K562 (cell line): ENCODE measurements at regions not wholly inside any gene's neighbourhood (a gene's known extent, or its start where the extent isn't known, plus 50 kb on each side); places are given as distances from the start of the nearest gene placed in this dataset.

Source experiments
- ATAC-seq: fragments of 200-7000 bp; cut with Tn5 transposase; 3 replicates; pipeline ENCODE4 v1.9.1; 2020; ENCODE audit warnings: moderate library complexity
- BruUV-seq: library from RNA; stranded (reverse); fragments of 400-500 nt; replicated peaks from 2 replicates; lab custom pipeline; 2021; lab: Mats Ljungman, UMichigan
- CTCF ChIA-PET: fragments of 300-600 bp; formaldehyde crosslinking; extraction: SDS; loops from one replicate; lab custom pipeline; 2021; ENCODE audit warnings: low intra/inter-chr PET ratio; lab: Yijun Ruan, JAX
- POLR2A ChIA-PET: fragments of 300-600, 350-650 bp; sonication (Branson Sonifier 250); formaldehyde crosslinking; extraction: SDS; loops from one replicate; lab custom pipeline; 2021; ENCODE audit warnings: antibody characterized with exemption, inconsistent platforms; lab: Yijun Ruan, JAX
- DNase-seq, 4 experiments: peaks; one replicate each; pipeline versions ENCODE4 v3.0.0 to v3.0.0-alpha.2; 2011 to 2018; ENCODE audit warnings: low spot score in 3 of 4, mixed read lengths in 3 of 4; ENCODE audit errors: extremely low read depth in 1 of 4
- FAIRE-seq: peaks from 2 replicates; lab custom pipeline; 2011; peaks lifted over from hg19 to GRCh38; lab: Jason Lieb, UNC
- H2AFZ ChIP-seq: 2 replicates; pipeline ENCODE4 v1.6.0; 2011; ENCODE audit warnings: low read depth, low read length, control low read depth, inconsistent platforms
- H3K27ac ChIP-seq: fragments of 200-600 bp; 3 replicates; pipeline ENCODE4 v1.8.0; 2011; ENCODE audit warnings: low read depth, mild to moderate bottlenecking, control low read depth, inconsistent platforms, low read length, moderate library complexity, mixed read lengths; ENCODE audit errors: extremely low read depth
- H3K27me3 ChIP-seq, 2 experiments: fragments of 300-600 bp in 1 of 2; 2 replicates in 1 of 2; 3 replicates in 1 of 2; pipeline versions ENCODE4 v1.6.0 to v1.8.0; 2011; ENCODE audit warnings: inconsistent platforms in 2 of 2, low read length in 2 of 2, mild to moderate bottlenecking in 1 of 2, mixed read lengths in 1 of 2, moderate library complexity in 1 of 2; ENCODE audit not compliant: control insufficient read depth in 2 of 2, insufficient read depth in 2 of 2
- H3K36me3 ChIP-seq: fragments of 300-600 bp; 3 replicates; pipeline ENCODE4 v1.8.0; 2011; ENCODE audit warnings: mild to moderate bottlenecking, low read length, inconsistent platforms; ENCODE audit not compliant: control insufficient read depth, insufficient read depth
- H3K4me1 ChIP-seq, 2 experiments: fragments of 200-600 bp in 1 of 2; replicated peaks in 1 of 2; 2 replicates in 1 of 2; 3 replicates in 1 of 2; pipeline versions ENCODE4 v1.5.1 to v1.8.0; 2011; ENCODE audit warnings: inconsistent platforms in 2 of 2, low read length in 2 of 2, mild to moderate bottlenecking in 1 of 2, mixed read lengths in 1 of 2, moderate library complexity in 1 of 2; ENCODE audit not compliant: control insufficient read depth in 2 of 2, insufficient read depth in 2 of 2
- H3K4me2 ChIP-seq: 2 replicates; pipeline ENCODE4 v1.6.1; 2011; ENCODE audit warnings: low read length, control low read depth, inconsistent platforms, mixed read lengths; ENCODE audit not compliant: insufficient read depth
- H3K4me3 ChIP-seq: fragments of 200-600 bp; sonication (generic), shearing (Covaris generic); 2 replicates; pipeline ENCODE4 v1.5.1; 2016; ENCODE audit warnings: control low read depth, inconsistent platforms
- H3K79me2 ChIP-seq: fragments of 200-600 bp; 3 replicates; pipeline ENCODE4 v1.8.0; 2011; ENCODE audit warnings: low read length, inconsistent platforms; ENCODE audit not compliant: control insufficient read depth, insufficient read depth
- H3K9ac ChIP-seq, 2 experiments: 2 replicates each; pipeline versions ENCODE4 v1.6.0 to v1.6.1; 2011; ENCODE audit warnings: low read depth in 2 of 2, low read length in 2 of 2, control low read depth in 1 of 2, inconsistent platforms in 1 of 2, mild to moderate bottlenecking in 1 of 2, mixed read lengths in 1 of 2; ENCODE audit not compliant: insufficient read depth in 1 of 2
- H3K9me1 ChIP-seq: one replicate; pipeline ENCODE4 v1.6.0; 2011; ENCODE audit warnings: inconsistent platforms, mild to moderate bottlenecking, low read length, moderate library complexity; ENCODE audit not compliant: control insufficient read depth, insufficient read depth
- H3K9me3 ChIP-seq: replicated peaks from 2 replicates; pipeline ENCODE4 v1.5.1; 2011; ENCODE audit warnings: low read depth, low read length, inconsistent platforms; ENCODE audit not compliant: control insufficient read depth, insufficient read depth
- H4K20me1 ChIP-seq: replicated peaks from 2 replicates; pipeline ENCODE4 v1.6.1; 2011; ENCODE audit warnings: low read length, inconsistent platforms, mixed read lengths; ENCODE audit not compliant: control insufficient read depth, insufficient read depth
- DNMT1 ChIP-seq: fragments of 450-650 bp; IDR thresholded peaks from 2 replicates; pipeline ENCODE4 v1.6.1; 2016; ENCODE audit warnings: antibody characterized with exemption, mild to moderate bottlenecking
- KLF6 ChIP-seq: fragments of 250-450 bp; sonication (Bioruptor Pico); IDR thresholded peaks from 2 replicates; pipeline ENCODE4 v1.4.0; 2020; ENCODE audit warnings: mild to moderate bottlenecking, moderate library complexity, borderline replicate concordance
- ZNF146 ChIP-seq: IDR thresholded peaks from one replicate; pipeline ENCODE4 v1.6.1; 2018; ENCODE audit warnings: missing compliant biosample characterization; ENCODE audit not compliant: unreplicated experiment
- WGBS: fragments of 100-300 bp; shearing (Covaris generic); methylation state at CpG from one replicate; pipeline ENCODE4 v1.1.6; 2016; ENCODE audit warnings: low coverage, mixed read lengths; ENCODE audit not compliant: insufficient coverage; ENCODE audit errors: missing lambda C conversion rate; 5-methylcytosine and 5-hydroxymethylcytosine counted together
- in situ Hi-C: fragments of 300-500 bp; cut with MboI; formaldehyde crosslinking; loops from 4 replicates; pipeline ENCODE4 v1.15.0; 2018; ENCODE audit warnings: inconsistent platforms, mixed read lengths
- intact Hi-C: fragments of 100-400 bp; cut with micrococcal nuclease; formaldehyde crosslinking; loops from 2 replicates; pipeline ENCODE4 v1.14.2; 2022
- TF ChIP-seq, protein P1 (sequence below): fragments of 450-650 bp; IDR thresholded peaks from 2 replicates; pipeline ENCODE4 v1.6.1; 2018; ENCODE audit warnings: mild to moderate bottlenecking, low read depth; ENCODE audit not compliant: partially characterized antibody
- TF ChIP-seq, protein P2 (sequence below): IDR thresholded peaks from 2 replicates; pipeline ENCODE4 v1.6.1; 2012; ENCODE audit warnings: low read depth, low read length, improper control_type of control experiment, borderline replicate concordance
- TF ChIP-seq, protein P3 (sequence below): fragments of 450-650 bp; formaldehyde crosslinking; conservative IDR thresholded peaks from 2 replicates; pipeline ENCODE4 v1.4.0; 2022; ENCODE audit warnings: mild to moderate bottlenecking, missing genetic modification characterization

DNA sequence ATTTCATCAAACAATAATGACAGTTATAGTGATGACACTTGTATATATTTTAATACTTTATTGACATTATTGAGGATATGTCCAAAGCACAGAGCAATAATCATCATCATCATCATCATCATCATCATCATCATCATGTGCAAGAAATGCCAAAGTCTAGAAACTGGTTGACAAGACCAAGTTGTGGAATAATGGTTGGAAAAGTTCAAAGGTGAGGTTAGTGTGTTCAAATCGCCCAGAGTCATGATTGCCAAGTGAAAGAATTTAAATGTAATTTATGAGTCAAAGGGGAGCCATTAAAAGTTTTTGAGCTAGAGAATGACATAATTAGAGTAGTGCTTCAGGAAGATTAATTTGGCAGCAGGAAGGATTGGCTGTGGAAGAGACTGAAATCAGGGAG, 852.4 kb downstream of the SORCS1 start:
- BruUV-seq = no TSS peak
- no peak for TF ChIP-seq ZNF146 (CRISPR knock-in tag)
- TF ChIP-seq, protein P1, sequence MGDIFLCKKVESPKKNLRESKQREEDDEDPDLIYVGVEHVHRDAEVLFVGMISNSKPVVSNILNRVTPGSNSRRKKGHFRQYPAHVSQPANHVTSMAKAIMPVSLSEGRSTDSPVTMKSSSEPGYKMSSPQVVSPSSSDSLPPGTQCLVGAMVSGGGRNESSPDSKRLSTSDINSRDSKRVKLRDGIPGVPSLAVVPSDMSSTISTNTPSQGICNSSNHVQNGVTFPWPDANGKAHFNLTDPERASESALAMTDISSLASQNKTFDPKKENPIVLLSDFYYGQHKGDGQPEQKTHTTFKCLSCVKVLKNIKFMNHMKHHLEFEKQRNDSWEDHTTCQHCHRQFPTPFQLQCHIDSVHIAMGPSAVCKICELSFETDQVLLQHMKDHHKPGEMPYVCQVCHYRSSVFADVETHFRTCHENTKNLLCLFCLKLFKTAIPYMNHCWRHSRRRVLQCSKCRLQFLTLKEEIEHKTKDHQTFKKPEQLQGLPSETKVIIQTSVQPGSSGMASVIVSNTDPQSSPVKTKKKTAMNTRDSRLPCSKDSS = no peak
- TF ChIP-seq, protein P2, sequence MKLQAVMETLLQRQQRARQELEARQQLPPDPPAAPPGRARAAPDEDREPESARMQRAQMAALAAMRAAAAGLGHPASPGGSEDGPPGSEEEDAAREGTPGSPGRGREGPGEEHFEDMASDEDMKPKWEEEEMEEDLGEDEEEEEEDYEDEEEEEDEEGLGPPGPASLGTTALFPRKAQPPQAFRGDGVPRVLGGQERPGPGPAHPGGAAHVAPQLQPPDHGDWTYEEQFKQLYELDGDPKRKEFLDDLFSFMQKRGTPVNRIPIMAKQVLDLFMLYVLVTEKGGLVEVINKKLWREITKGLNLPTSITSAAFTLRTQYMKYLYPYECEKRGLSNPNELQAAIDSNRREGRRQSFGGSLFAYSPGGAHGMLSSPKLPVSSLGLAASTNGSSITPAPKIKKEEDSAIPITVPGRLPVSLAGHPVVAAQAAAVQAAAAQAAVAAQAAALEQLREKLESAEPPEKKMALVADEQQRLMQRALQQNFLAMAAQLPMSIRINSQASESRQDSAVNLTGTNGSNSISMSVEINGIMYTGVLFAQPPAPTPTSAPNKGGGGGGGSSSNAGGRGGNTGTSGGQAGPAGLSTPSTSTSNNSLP = no peak
- no peak for TF ChIP-seq DNMT1
- TF ChIP-seq KLF6 (CRISPR knock-in tag) = no peak
- TF ChIP-seq, protein P3, sequence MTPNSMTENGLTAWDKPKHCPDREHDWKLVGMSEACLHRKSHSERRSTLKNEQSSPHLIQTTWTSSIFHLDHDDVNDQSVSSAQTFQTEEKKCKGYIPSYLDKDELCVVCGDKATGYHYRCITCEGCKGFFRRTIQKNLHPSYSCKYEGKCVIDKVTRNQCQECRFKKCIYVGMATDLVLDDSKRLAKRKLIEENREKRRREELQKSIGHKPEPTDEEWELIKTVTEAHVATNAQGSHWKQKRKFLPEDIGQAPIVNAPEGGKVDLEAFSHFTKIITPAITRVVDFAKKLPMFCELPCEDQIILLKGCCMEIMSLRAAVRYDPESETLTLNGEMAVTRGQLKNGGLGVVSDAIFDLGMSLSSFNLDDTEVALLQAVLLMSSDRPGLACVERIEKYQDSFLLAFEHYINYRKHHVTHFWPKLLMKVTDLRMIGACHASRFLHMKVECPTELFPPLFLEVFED (CRISPR knock-in tag) = no peak
- Histone ChIP-seq H3K9me1 (no peaks in the 10 kb centered on the region), H3K4me1 (no peaks in the 10 kb centered on the region), H2AFZ (no peak overlapping the region), H3K27me3 (no peaks in the 10 kb centered on the region), H3K79me2 (no peaks in the 10 kb centered on the region), H3K9ac (no peak overlapping the region), H3K27ac (no peak overlapping the region), H3K9me3 (no peaks in the 10 kb centered on the region), H4K20me1 (no peaks in the 10 kb centered on the region), H3K4me2 (no peak overlapping the region), H3K4me3 (no peak overlapping the region), H3K36me3 (no peaks in the 10 kb centered on the region)
- intact Hi-C loops = no loop called here
- no peak for FAIRE-seq
- POLR2A ChIA-PET = no interaction called here
- 0% methylated on average over 1 of the region's 1 CpG for WGBS
- CTCF ChIA-PET = no interaction called here
- ATAC-seq = no peak
- in situ Hi-C loops = no loop called here
- no peak for DNase-seq
